CD4-positive, alpha-beta T cell treated with Interleukin-12 subunit alpha and Interleukin-12 subunit beta, for 1 hour (primary cell): ENCODE measurements at regions not wholly inside any gene's neighbourhood (a gene's known extent, or its start where the extent isn't known, plus 50 kb on each side); places are given as distances from the start of the nearest gene placed in this dataset.

Experiments used
- DNase-seq: peaks from one replicate; pipeline ENCODE4 v3.0.0-alpha.2; 2020

DNA sequence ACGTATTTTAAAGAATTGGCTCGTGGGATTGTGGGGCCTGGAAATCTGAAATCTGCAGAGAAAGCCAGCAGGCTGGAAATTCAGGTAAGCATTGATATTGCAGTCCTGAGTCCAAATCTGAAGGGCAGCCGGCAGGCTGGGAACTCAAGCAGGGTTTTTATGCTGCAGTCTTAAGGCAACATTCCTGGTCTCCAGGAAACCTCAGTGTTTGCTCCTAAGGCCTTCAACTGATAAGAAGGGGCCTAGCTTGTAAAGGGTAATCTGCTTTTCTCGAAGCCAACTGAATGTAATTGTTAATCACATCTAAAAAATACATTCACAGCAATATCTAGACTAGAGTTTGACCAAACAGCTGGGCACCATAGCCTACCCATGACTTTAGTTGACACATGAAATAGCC is 154.4 kb downstream of the EFNB2 start:
- DNase-seq, result no peak

DNA sequence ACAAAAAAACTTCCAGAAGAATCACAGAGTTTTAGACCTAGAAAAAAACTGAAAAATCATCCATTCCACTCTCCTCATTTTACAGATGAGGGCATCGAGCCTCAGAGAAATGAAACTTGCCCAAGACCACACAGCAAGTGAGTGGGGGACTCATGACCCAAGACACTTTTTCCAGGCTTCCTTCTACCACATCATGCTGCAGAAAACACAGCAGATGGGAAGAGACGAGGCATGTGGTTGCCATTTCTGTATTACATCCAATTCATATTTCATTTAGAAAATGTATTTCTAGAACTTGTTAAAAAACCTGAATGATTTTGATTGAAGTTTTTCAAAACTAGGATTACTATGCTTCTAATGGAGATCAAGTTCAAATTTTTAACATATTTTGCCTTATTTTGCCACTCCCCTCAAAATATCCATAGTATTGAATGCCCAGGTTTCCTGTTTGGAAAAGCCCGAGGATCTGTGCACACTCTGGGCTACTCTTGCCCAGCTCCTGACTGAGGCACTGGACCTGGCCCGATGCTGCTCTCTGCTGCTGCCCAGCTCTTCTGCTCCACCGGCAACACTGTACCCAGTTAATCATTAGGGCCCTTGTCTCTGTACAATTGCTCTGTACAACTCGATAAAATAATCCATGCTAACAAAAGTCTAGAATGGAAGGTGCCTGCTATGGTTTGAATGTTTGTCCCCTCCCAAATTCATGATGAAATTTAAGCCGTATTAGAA is 157.4 kb downstream of the EFNB2 start:
- no peak for DNase-seq

DNA sequence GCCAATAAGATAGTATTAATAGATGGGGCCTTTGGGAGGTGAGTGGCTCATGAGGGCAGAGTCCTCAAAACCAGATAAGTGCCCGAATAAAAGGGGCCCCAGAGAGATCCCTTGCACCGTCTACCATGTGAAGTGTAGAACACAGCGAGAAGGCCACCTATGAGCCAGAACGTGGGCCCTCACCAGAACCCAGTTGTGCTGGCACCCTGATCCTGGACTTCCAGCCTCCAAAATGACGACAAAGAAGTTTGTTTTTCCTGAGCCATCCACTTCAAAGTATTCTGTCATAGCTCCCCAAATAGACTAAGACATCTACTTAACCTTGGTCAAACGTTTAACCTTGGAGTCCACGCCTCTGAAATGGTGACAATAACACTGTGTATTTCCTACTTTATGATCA is 158.1 kb downstream of the EFNB2 start:
- no peak for DNase-seq

DNA sequence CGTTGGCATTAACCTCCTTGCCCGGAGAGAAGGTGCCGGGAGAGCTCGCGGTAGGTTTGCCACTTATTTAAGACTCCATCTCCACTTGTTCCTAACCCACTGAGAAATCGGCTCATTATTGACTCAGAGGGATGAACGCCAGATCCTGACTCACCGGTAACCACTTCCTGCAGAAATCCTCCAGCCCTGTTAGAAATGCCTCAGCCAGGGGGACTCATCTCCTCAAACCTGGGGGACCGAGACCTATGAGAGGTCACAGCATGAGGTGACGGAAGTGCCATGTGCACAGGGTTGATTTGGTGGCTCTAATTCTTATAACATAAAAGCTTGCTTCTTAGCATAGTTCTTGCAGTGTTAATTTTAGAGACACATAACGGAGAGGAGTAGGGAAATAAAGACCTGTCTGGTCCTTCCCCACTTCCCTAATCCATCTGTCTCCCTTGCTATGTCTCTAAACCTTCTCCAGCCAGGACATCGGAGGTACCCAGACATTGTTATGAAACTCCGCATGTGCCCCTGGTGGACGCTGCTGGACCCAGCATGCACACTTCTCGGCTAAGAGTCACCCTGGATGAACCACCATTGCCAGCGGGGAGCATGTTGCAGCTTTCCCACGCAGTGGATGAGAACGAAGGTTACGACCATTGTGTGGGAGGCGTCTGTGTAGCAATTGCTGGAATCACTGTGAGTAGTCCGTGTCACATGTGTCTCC is 158.9 kb downstream of the EFNB2 start:
- no peak for DNase-seq

DNA sequence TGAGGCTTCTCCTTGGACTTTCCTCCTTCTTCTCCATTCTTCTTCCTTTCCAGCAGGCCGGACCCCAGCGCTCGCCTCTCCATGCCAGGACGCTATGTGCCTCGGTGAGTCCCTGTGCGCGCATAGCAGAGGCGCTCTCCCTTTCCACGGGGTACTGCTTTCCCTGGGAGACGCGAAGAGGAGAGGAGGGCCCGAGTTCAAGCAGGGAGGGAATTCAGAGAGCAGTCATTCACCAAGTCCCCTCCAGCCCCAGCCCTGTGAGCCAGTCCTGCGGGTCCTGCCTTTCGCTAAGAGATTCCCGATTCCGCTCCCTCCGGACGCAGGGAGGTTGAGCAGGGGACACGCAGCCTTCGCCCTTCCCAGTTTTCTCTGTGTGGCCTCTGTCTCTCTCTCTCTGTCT is 160.4 kb downstream of the EFNB2 start:
- DNase-seq, result no peak

DNA sequence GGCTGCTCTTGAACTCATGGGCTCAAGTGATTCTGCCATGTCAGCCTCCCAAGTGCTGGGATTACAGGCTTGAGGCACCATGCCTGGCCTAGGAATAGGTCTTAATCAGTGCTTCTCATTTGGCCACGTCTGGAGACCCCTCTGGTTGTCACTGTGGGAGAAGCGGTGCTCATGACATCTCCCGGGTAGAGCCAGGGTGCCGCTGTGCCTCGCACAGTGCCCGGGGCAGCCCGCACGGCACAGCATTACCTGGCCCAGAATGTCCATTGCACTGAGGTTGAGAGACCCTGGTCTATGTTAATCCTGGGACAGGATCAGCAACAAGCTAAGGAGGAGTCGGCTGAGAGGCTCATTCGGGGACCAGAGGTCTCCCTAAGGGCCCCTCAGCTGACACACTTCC is 160.8 kb downstream of the EFNB2 start:
- DNase-seq, result no peak

DNA sequence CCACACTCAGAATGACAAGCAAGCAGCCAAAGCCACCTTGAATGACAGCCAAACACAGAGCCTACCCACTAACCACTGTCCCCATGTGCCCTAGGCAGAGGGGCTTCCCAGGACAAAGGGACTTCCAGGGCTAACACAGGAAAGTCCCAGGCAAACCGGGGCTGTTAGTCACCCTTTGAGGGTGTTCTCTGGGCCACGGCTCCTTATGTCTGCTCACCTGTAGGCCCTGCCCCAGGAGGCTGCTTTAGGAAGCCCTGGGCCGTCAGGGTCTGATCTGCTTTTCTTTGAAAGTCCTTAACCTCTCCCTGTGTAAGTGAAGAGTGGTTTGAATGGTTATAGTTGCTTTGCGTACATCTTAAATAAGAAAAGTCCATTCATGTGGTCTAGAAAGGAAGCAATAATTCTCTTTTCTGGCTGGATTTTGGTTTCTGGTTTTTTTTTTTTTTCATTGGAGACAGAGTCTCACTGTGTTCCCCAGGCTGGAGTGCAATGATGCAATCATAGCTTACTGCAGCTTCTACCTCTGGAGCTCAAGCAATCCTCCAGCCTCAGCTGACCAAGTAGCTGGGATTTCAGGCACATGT is 161.4 kb downstream of the EFNB2 start:
- DNase-seq, result no peak

DNA sequence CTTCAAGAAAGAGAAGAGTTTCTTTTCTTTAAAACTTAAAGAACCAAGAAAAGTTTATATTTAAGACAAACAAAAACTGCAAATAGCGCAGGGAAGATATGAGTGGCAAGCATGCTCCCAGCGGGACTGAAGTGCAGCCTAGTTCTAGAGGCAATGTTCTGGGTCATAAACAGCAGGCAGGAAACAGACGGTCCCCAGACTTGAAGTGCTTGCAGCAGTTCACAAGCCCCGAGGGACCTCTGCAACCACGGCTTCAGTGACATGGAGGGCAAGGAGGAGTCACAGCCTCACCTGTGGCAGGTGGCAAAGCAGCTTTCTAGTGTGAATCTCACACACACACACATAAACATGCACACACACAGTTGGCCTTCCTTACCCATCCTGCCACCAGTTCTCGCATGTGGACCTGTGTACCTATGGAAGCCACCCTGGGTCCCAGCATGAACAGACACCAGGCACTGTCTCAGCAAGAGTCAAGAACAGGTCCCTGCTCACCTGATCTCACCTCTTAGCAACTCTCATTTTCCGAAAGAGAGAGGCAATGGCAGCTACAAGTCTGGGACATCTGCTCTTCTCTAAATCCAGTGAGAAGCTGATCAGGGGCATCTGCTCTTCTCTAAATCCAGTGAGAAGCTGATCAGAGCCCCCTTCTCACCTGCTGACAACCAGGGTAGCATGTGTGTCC is 162.0 kb downstream of the EFNB2 start:
- no peak for DNase-seq

DNA sequence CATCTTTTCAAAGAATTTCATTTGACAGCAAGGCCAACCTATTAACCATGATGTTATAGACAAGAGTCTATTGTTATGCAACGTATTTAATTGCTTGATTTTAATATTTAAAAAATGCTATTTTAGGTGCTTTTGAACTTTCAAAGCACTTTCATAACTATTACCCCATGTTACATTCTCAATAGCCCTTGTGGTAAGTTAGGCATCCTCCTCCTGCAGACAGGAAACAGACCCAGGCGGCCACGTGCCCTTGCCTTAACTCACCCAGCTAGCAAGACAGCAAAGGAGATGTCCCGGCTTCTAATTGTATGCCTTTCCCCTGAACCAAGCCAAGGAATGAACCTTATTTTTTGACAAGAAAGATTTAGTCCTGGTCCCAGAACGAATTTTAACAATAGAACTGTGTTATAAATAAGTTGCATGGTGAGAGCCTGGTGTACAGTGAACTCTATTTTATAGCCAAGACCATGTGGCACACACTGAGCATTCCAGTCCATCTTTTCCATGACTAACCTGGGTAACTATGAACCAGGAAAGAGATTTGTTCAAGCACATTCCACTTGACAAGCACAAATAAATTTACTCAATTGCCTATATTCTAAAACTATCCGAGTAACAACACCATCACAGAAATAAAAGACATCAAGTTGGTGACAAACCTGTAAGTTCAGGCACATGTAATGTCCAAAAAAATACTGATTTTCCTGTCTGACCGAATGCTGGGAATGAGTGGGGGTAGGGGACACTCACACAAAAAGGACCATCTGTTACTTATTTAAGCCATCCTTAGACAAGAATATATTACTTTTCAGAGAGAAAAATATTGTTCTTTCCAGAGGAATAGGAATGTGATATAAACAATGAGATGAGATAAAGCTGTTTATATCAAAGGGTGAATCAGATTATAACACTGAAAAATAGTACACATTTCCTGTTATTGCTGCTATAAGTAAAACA is 163.0 kb downstream of the EFNB2 start:
- DNase-seq, result no peak

DNA sequence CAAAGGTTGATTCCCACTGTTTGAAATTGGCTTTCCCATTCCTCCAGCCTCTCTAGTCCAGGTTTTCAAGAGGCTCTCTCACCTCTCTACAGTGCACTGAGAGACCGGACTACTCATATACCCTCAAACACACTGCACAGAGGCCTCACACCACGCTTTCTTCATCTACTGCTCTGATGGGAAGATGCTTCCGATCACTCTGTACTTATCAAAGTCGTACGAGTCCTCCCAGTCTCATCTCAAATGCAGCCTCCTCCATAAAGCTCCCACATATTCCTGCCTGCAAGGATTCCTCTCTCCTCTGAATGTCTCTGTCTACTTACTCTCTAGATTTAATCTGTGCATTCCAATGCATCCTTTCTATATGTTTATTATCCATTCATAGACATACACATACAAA is 164.4 kb downstream of the EFNB2 start:
- no peak for DNase-seq

DNA sequence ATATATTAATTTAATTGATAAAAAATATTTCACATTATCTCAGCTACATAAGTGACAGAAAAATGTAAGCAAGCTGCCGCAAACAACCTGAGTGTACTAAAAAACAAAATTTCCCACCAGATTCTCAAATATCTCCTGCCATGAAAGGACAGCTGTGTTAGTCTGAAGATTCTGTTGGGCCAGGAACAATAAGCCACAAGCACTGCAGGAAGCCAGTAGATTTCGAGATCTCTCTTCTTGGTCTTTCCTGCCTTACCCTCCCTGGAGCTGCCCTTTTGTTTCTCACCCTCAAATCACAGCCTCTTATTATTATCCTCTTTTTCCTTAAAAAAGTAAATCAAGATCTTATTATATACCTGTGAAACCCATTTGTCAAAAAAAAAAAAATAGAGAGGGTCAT is 165.6 kb downstream of the EFNB2 start:
- no peak for DNase-seq

DNA sequence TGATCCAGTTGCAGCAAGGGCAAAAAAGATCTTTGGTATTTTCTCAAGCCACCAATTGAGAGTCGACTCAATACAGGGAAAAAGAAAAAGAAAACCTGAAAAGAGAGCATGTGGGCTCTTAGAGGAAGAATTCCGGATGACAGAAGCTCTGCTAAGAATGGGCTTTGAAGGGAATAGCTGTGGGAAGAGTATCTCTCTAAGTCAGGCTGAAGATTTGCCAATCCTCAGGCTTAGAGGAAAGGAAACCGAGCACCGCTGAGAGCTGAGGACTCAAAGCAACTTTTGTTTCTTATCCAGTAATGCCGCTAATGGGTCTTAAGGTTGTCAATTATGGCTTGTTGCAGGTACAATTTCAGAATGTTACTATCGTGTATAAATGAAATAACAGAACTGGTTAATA is 166.4 kb downstream of the EFNB2 start:
- no peak for DNase-seq

DNA sequence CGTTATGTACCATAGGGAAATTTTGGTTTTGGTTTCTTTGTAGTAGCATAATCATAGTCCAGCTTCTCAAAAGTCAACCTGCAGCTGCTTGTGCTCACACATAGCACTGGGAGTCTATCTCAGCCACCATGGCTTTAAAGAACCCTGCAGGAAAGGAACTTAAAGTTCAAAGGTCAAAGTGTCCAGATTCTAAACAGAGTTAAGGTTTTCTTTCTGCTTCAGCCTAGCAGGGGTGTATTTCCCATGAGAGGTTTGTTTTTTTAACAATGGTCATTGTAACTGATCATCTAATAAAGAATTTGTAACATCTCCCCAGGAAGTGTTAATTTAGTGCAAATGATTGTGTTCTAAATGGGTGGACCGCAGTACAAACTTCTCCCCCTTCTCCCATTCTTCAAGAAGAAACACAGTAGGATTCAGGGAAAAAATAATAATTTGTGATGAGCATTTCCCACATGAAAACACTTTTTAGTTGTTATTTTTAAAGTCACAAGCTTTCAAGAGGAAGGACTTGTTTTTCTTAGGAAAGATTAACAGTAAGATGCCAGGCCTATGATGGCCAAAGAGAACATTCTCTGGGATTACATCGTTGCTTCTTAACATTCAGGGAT is 168.0 kb downstream of the EFNB2 start:
- DNase-seq, result no peak

DNA sequence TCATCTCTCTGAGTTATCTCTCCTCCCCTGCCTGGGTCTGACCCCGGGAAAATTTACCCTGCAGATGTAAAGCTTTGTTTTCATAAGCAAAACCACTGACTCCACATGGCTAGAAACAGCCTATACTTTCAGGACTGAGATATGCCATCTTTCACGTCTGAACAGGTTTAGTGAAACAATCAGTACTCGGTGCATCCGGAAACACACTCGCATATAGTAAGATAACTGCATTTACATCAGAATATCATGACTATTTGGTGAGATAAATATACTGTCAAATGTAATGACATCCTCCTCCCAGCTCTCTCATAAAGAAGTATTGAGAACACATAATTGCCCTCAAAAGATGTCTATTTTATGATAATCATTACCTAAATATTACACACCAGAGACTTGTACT is 172.8 kb downstream of the EFNB2 start:
- DNase-seq, result no peak

DNA sequence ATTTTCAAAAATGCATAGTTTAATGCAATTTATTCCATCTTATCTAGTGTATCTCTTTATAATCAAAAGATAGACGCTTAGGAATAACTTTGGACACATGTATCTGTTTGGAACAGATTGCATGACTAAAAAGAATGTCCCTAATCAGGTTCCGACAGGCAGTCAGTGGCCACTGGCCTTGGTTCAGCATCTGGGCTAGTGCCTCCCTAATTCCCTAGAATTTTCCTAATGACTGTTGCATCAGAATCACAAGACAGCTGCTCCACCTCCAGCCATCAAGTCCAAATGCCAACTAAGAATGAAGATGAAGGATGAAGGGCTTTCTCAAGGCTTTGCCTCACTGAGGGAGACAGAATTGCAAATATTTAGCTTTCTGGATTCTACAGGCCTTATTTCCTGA is 173.8 kb downstream of the EFNB2 start:
- DNase-seq, result no peak

DNA sequence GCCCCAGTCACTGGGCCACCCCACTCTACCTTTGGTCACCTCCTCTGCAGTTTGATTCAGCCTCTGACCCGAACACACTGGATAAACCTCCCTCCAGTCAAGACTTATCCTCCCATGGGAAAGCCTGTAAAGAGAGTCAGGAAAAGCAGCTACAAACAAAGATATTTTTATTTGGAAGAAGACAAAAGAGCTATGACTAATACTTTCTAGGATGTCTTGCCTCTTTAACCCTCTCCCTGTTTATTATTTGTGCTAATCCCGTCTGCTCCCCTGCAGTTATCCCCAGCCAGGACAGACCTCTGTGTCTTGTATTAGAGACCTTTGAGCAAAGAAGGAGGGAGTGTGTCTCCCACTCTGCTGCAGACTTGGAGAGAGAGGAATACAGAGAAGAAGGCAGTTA is 178.3 kb downstream of the EFNB2 start:
- no peak for DNase-seq

DNA sequence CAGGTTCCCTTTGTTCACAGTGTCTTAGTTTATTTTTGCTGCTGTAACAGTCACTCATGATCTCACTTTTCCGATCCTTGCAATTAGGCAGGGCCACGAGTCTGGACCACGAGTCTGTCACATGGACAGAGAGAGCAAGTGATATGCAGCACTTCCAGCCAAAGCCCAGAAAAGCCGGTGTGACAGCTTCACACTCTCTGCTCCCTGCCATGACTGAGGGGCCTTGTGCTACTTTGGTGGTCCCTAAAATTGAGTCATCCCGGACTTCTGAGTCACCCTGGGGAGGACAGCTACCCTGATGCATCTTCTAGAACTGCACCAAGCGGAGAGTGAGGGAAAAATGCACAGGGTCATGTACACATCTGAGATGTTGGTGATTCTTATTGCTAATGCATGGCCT is 179.6 kb downstream of the EFNB2 start:
- DNase-seq, result no peak

DNA sequence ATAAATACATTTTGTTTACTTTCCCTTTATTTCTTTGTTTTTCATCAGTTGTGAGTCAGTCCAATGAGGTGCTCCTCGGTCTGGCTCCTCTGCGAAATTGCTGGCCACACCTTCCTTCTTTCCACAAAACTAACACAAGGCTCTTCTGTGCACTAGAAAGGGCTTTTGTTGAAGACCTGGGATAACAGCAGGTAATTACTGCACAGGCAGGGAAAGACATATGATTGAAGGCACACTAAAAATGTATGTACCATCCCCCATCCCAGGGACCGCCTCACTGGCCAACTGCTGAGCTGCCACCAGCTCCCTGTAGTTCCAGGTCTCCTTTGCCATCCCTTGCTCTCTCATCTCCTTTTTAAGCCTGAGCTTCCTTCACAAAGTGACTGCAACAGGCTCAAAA is 180.5 kb downstream of the EFNB2 start:
- no peak for DNase-seq

DNA sequence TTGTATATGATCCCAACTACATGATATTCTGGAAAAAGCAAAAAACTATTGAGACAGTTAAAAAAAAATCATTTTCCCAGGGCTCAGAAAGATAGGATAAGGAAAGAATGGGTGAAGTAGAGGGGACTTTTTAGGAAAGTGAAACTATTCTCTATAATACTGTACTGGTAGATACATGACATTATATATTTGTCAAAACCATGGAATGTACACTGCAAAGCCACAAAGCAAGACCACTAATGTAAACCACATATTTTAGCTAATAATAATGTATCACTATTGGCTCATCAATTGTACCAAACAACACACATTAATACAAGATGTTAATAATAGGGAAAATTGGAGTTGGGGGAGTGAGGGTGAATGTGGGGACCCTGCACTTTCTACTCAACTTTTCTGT is 182.6 kb downstream of the EFNB2 start:
- no peak for DNase-seq

DNA sequence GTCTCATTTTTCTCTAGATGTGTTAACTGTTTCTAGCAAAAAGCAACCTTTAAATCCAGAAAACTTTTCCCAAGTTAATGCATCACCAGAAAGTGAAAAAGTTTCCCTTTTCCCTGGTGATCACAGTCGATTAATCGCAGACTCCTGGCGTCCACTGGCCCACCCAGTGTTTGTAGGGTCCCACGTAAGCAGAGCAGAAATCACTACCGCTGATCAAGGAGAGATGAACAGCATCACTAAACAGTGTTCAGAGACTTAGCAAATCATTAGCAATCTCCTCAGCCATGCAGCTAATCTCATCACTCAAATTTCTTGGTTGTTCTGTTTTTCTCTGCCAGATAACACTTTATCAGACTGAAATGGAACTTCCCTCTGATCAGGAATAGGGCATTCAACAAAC is 184.2 kb downstream of the EFNB2 start:
- no peak for DNase-seq

DNA sequence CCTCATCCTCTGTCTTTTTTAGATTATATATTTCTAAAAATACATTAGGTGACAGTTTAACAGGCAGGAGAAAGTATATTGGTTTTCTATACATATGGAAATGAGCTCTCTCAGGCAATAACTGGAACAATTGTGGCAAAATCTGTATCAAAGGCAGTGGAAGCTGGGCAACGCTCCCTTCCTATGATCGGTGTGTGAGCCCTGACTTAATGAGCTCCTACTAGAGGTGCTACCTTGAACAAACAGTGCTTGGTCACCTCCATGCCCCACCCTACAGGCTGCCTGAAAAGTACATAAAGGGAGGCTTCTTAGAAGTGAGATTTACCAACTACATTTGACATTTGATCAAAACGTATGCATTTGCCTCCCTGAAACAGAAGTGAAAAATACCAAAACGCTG is 185.3 kb downstream of the EFNB2 start:
- no peak for DNase-seq
